B cell (primary cell): ENCODE measurements at regions not wholly inside any gene's neighbourhood (a gene's known extent, or its start where the extent isn't known, plus 50 kb on each side); places are given as distances from the start of the nearest gene placed in this dataset.

Experiments
- ATAC-seq: fragments of 200-7000 bp; cut with Tn5 transposase; one replicate; pipeline ENCODE4 v1.10.0; 2021; ENCODE audit warnings: low read depth, mild to moderate bottlenecking, moderate number of reproducible peaks, moderate library complexity
- CTCF ChIA-PET: fragments of 350-600 bp; sonication (Branson Sonifier 250); formaldehyde crosslinking; loops from one replicate; lab custom pipeline; 2021; ENCODE audit warnings: antibody characterized with exemption, inconsistent platforms; lab: Charles Lee
- POLR2A ChIA-PET: fragments of 350-600 bp; sonication (Branson Sonifier 250); formaldehyde crosslinking; loops from one replicate; lab custom pipeline; 2021; ENCODE audit warnings: antibody characterized with exemption; lab: Charles Lee
- DNase-seq: peaks from one replicate; pipeline ENCODE4 v3.0.0; 2013
- H2AFZ ChIP-seq: 2 replicates; pipeline ENCODE4 v1.6.1; 2012; ENCODE audit warnings: mild to moderate bottlenecking, low read depth, low read length; ENCODE audit not compliant: insufficient read depth, poor library complexity, severe bottlenecking
- H3K27ac ChIP-seq, 2 donors: 1 replicate in 1 of 2; 2 replicates in 1 of 2; pipeline ENCODE4 v1.5.1; 2012 to 2013; ENCODE audit warnings: low read length in 2 of 2, mild to moderate bottlenecking in 2 of 2, moderate library complexity in 1 of 2
- H3K27me3 ChIP-seq, 4 experiments: fragments of 200-600 bp in 1 of 4; sonication (generic) in 1 of 4; replicated peaks in 1 of 4; 1 replicate in 2 of 4; 2 replicates in 2 of 4; pipeline versions ENCODE4 v1.6.1 to v1.7.0; 2013 to 2016; ENCODE audit warnings: low read length in 3 of 4, mild to moderate bottlenecking in 2 of 4, mixed read lengths in 1 of 4, moderate library complexity in 1 of 4; ENCODE audit not compliant: insufficient read depth in 4 of 4, control insufficient read depth in 3 of 4; ENCODE audit errors: control extremely low read depth in 1 of 4
- H3K36me3 ChIP-seq, 2 experiments: replicated peaks in 1 of 2; 1 replicate in 1 of 2; 2 replicates in 1 of 2; pipeline versions ENCODE4 v1.6.1 to v1.7.1; 2013; ENCODE audit warnings: low read length in 1 of 2; ENCODE audit not compliant: insufficient read depth in 2 of 2, control insufficient read depth in 1 of 2; ENCODE audit errors: control extremely low read depth in 1 of 2, extremely low read depth in 1 of 2
- H3K4me1 ChIP-seq, 2 donors: fragments of 200-600 bp in 1 of 2; sonication (generic) in 1 of 2; 1 replicate in 1 of 2; 2 replicates in 1 of 2; pipeline versions ENCODE4 v1.5.1 to v1.6.1; 2013 to 2017; ENCODE audit warnings: low read length in 2 of 2; ENCODE audit not compliant: control insufficient read depth in 2 of 2, insufficient read depth in 2 of 2
- H3K4me2 ChIP-seq: replicated peaks from 2 replicates; pipeline ENCODE3; 2012; ENCODE audit warnings: mild to moderate bottlenecking, low read depth, low read length; ENCODE audit not compliant: poor library complexity, severe bottlenecking
- H3K4me3 ChIP-seq, 5 experiments: fragments of 200-600 bp in 1 of 5; sonication (generic) in 1 of 5; 1 replicate in 3 of 5; 2 replicates in 2 of 5; pipeline versions ENCODE4 v1.5.1 to v1.7.0; 2011 to 2016; ENCODE audit warnings: low read length in 4 of 5, mild to moderate bottlenecking in 4 of 5, low read depth in 2 of 5, control low read depth in 1 of 5, moderate library complexity in 1 of 5; ENCODE audit not compliant: insufficient read depth in 1 of 5; ENCODE audit errors: control extremely low read depth in 1 of 5, extremely low read depth in 1 of 5
- H3K79me2 ChIP-seq: fragments of 200-600 bp; sonication (generic); one replicate; pipeline ENCODE4 v1.6.0; 2016; ENCODE audit warnings: low read length; ENCODE audit not compliant: control insufficient read depth, insufficient read depth
- H3K9ac ChIP-seq: fragments of 200-600 bp; sonication (generic); 2 replicates; pipeline ENCODE4 v1.6.1; 2017; ENCODE audit warnings: mild to moderate bottlenecking, low read length, moderate library complexity
- H3K9me3 ChIP-seq, 3 donors: one replicate each; pipeline versions ENCODE4 v1.6.1 to v1.7.1; 2013; ENCODE audit warnings: low read length in 2 of 3; ENCODE audit not compliant: control insufficient read depth in 2 of 3, insufficient read depth in 1 of 3; ENCODE audit errors: control extremely low read depth in 1 of 3
- H4K20me1 ChIP-seq: 2 replicates; pipeline ENCODE4 v1.6.0; 2012; ENCODE audit warnings: mild to moderate bottlenecking, low read length; ENCODE audit not compliant: insufficient read depth, control insufficient read depth, poor library complexity, severe bottlenecking
- H3K27ac Mint-ChIP-seq: one replicate; pipeline ENCODE4 v1.8.0; 2021; ENCODE audit warnings: mixed read lengths
- H3K27me3 Mint-ChIP-seq: one replicate; pipeline ENCODE4 v1.8.0; 2021; ENCODE audit warnings: mixed read lengths
- H3K4me1 Mint-ChIP-seq: one replicate; pipeline ENCODE4 v1.8.0; 2021; ENCODE audit warnings: mixed read lengths
- H3K4me3 Mint-ChIP-seq: one replicate; pipeline ENCODE4 v1.8.0; 2021; ENCODE audit warnings: mixed read lengths
- H3K9me3 Mint-ChIP-seq: one replicate; pipeline ENCODE4 v1.8.0; 2022; ENCODE audit warnings: mixed read lengths; ENCODE audit not compliant: insufficient read depth
- CTCF ChIP-seq: fragments of 200-600 bp; IDR thresholded peaks from one replicate; pipeline ENCODE4 v1.8.0; 2022; ENCODE audit warnings: antibody characterized with exemption, mild to moderate bottlenecking
- EZH2 ChIP-seq: IDR thresholded peaks from 2 replicates; pipeline ENCODE4 v1.6.1; 2012; ENCODE audit warnings: borderline replicate concordance, low read depth, mild to moderate bottlenecking, moderate library complexity, low read length; ENCODE audit not compliant: insufficient read depth, poor library complexity, severe bottlenecking
- WGBS: methylation state at CpG from one replicate; pipeline ENCODE4 v1.1.5; 2013; ENCODE audit warnings: missing lambda C conversion rate; ENCODE audit not compliant: insufficient coverage; 5-methylcytosine and 5-hydroxymethylcytosine counted together
- intact Hi-C: fragments of 100-400 bp; cut with micrococcal nuclease; formaldehyde crosslinking; loops from one replicate; pipeline ENCODE4 v1.10.0; 2022

GRCh38 chr16:51630076-51630475, 479.0 kb upstream of the SALL1 start:
- Histone ChIP-seq H3K27me3 (no peaks in the 10 kb centered on the region), H4K20me1 (no peaks in the 10 kb centered on the region), H3K4me3 (no peak overlapping the region), H3K27ac (no peak overlapping the region), H3K9me3 (peaks cover 0 to 6% (median 0%) of the 10 kb centered on the region in 3 donors), H3K4me2 (no peak overlapping the region), H3K4me1 (no peaks in the 10 kb centered on the region), H3K9ac (no peak overlapping the region), H2AFZ (no peak overlapping the region), H3K36me3 (no peaks in the 10 kb centered on the region), H3K79me2 (no peaks in the 10 kb centered on the region)
- DNase-seq (no peak), ATAC-seq (no peak)
- Mint-ChIP-seq H3K27ac (no peak overlapping the region), H3K9me3 (peaks cover 1% of the 10 kb centered on the region), H3K4me1 (no peaks in the 10 kb centered on the region), H3K4me3 (no peak overlapping the region), H3K27me3 (no peaks in the 10 kb centered on the region)
- intact Hi-C loops = no loop called here
- ChIA-PET CTCF (no interaction called here), POLR2A (no interaction called here)
- TF ChIP-seq CTCF = no peak
- no peak for TF ChIP-seq EZH2
- WGBS = 72% methylated on average over 2 of the region's 4 CpGs

GRCh38 chr16:51629576-51629975, 478.5 kb upstream of the SALL1 start:
- no peak overlapping the region for H3K9ac ChIP-seq
- no peak overlapping the region for H3K4me3 ChIP-seq
- no peak overlapping the region for H3K4me2 ChIP-seq
- H3K9me3 ChIP-seq = peaks cover 0 to 6% (median 0%) of the 10 kb centered on the region in 3 donors
- ATAC-seq = no peak
- DNase-seq = no peak
- Mint-ChIP-seq H3K4me3 (no peak overlapping the region), H3K27ac (no peak overlapping the region), H3K27me3 (no peaks in the 10 kb centered on the region), H3K9me3 (peaks cover 1% of the 10 kb centered on the region), H3K4me1 (no peaks in the 10 kb centered on the region)
- no peaks in the 10 kb centered on the region for H3K36me3 ChIP-seq
- ChIA-PET CTCF (no interaction called here), POLR2A (no interaction called here)
- no peaks in the 10 kb centered on the region for H4K20me1 ChIP-seq
- WGBS = no CpG with 5 or more reads among the region's 3 CpGs
- no peaks in the 10 kb centered on the region for H3K4me1 ChIP-seq
- H2AFZ ChIP-seq = no peak overlapping the region
- H3K27me3 ChIP-seq = no peaks in the 10 kb centered on the region
- no peak for TF ChIP-seq CTCF
- TF ChIP-seq EZH2 = no peak
- no peaks in the 10 kb centered on the region for H3K79me2 ChIP-seq
- intact Hi-C loops = no loop called here
- H3K27ac ChIP-seq = no peak overlapping the region
